Astrocyte (in vitro differentiated cells and primary cell): ENCODE measurements at regions not wholly inside any gene's neighbourhood (a gene's known extent, or its start where the extent isn't known, plus 50 kb on each side); places are given as distances from the start of the nearest gene placed in this dataset.

Experiments used
- CTCF ChIP-seq: IDR thresholded peaks from 2 replicates; pipeline ENCODE4 v1.5.1; 2011; ENCODE audit warnings: low read depth, mild to moderate bottlenecking, inconsistent platforms, low read length, moderate library complexity; ENCODE audit not compliant: insufficient read depth
- EZH2 ChIP-seq: IDR thresholded peaks from 2 replicates; pipeline ENCODE4 v1.6.1; 2012; ENCODE audit warnings: mild to moderate bottlenecking, low read length, inconsistent platforms; ENCODE audit not compliant: insufficient read depth

DNA sequence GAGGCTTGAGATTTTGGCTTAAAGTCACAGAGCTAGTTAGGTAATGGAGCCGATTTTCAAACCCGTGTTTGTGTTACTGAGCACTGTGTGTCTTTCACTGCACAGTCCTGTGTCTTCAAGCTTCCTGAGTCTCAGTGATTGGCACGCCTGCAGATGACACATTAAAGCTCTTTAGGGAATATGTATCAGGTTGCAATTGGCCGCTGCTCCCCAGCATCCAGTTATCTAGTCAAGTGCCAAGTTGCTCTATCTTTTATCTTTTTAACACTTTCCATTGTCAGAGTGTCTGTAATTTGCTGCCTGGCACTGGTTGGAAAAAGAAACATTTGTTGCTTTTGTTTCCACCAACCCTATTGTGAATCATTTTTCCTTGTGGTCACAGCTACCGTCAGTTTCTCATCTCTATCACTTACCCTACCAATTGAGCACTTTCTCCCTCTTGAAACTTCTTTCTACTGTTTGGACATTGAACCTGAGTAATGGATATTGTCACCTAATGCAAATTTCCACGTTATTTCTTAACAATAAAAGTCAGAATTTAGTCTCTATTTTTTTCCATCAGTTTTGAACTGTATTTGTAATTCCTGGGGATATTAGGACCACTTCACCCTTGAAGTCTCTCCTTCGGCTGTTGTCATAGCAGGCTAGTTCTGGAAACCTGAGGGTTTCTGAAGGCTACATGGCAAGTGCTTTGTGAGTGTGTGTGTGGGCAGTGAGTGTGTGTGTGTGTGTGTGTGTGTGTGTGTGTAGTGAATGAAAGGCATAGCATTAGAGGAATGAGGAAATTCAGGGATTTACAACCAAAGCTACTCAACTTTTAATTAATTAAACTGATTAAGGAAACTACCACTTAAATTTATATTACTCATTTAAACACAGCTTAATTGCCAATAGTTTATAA lies 274.3 kb downstream of the ISL1 start:
- TF ChIP-seq CTCF (no peak), EZH2 (no peak)
